SK-N-SH (cell line): ENCODE measurements at regions not wholly inside any gene's neighbourhood (a gene's known extent, or its start where the extent isn't known, plus 50 kb on each side); places are given as distances from the start of the nearest gene placed in this dataset.

Experiments
- CTCF ChIA-PET: fragments of 300-600, 350-600 bp; formaldehyde crosslinking; extraction: SDS; loops from one replicate; lab custom pipeline; 2021; lab: Yijun Ruan, JAX
- POLR2A ChIA-PET: fragments of 350-600 bp; sonication (Branson Sonifier 250); formaldehyde crosslinking; extraction: SDS; loops from one replicate; lab custom pipeline; 2020; ENCODE audit warnings: antibody characterized with exemption, inconsistent platforms; lab: Yijun Ruan, JAX
- DNase-seq: peaks from one replicate; pipeline ENCODE4 v3.0.0; 2012
- H2AFZ ChIP-seq: fragments of 200-600 bp; sonication (generic); 2 replicates; pipeline ENCODE4 v1.8.1; 2016; ENCODE audit warnings: antibody characterized with exemption, mild to moderate bottlenecking, low read depth
- H3F3A ChIP-seq: fragments of 200-600 bp; sonication (generic); replicated peaks from 2 replicates; pipeline ENCODE3; 2016; ENCODE audit warnings: antibody characterized with exemption, mild to moderate bottlenecking; ENCODE audit not compliant: insufficient read depth
- H3K27ac ChIP-seq, 2 experiments: fragments of 200-500 bp in 1 of 2; fragments of 200-600 bp in 1 of 2; sonication (Bioruptor generic) in 1 of 2; sonication (generic), shearing (Covaris generic) in 1 of 2; 2 replicates each; pipeline versions ENCODE4 v1.5.1 to v1.6.1; 2014 to 2016; ENCODE audit warnings: low read depth in 2 of 2, inconsistent platforms in 1 of 2, low read length in 1 of 2, mild to moderate bottlenecking in 1 of 2, mixed read lengths in 1 of 2
- H3K27me3 ChIP-seq: fragments of 200-600 bp; sonication (generic), shearing (Covaris generic); 2 replicates; pipeline ENCODE4 v1.6.1; 2016; ENCODE audit warnings: mixed run types; ENCODE audit not compliant: insufficient read depth
- H3K36me3 ChIP-seq, 2 experiments: fragments of 200-500 bp in 1 of 2; fragments of 200-600 bp in 1 of 2; sonication (Bioruptor generic) in 1 of 2; sonication (generic) in 1 of 2; replicated peaks in 1 of 2; 2 replicates each; pipeline versions ENCODE3 to v1.5.1; 2014 to 2016; ENCODE audit warnings: low read length in 1 of 2, mild to moderate bottlenecking in 1 of 2; ENCODE audit not compliant: insufficient read depth in 2 of 2, control insufficient read depth in 1 of 2
- H3K4me1 ChIP-seq, 2 experiments: fragments of 200-500 bp in 1 of 2; fragments of 200-600 bp in 1 of 2; sonication (Bioruptor generic) in 1 of 2; sonication (generic), shearing (Covaris generic) in 1 of 2; 2 replicates each; pipeline versions ENCODE4 v1.5.1 to v1.6.1; 2014 to 2016; ENCODE audit warnings: low read depth in 1 of 2, low read length in 1 of 2, mixed run types in 1 of 2; ENCODE audit not compliant: insufficient read depth in 2 of 2, control insufficient read depth in 1 of 2
- H3K4me2 ChIP-seq: fragments of 200-600 bp; sonication (generic), shearing (Covaris generic); 2 replicates; pipeline ENCODE4 v1.6.1; 2017; ENCODE audit warnings: mixed run types
- H3K4me3 ChIP-seq, 2 experiments: fragments of 200-500 bp in 1 of 2; fragments of 200-600 bp in 1 of 2; sonication (Bioruptor generic) in 1 of 2; sonication (generic), shearing (Covaris generic) in 1 of 2; 2 replicates each; pipeline versions ENCODE4 v1.5.1 to v1.8.1; 2014 to 2016; ENCODE audit warnings: low read depth in 2 of 2, inconsistent platforms in 1 of 2, low read length in 1 of 2, mild to moderate bottlenecking in 1 of 2, mixed read lengths in 1 of 2, moderate library complexity in 1 of 2
- H3K79me2 ChIP-seq: fragments of 200-600 bp; sonication (generic); 2 replicates; pipeline ENCODE4 v1.8.1; 2017; ENCODE audit warnings: mild to moderate bottlenecking; ENCODE audit not compliant: insufficient read depth
- H3K9ac ChIP-seq: fragments of 200-600 bp; sonication (generic); 2 replicates; pipeline ENCODE4 v1.6.1; 2017; ENCODE audit warnings: mixed run types
- H3K9me2 ChIP-seq: fragments of 200-600 bp; sonication (generic); 2 replicates; pipeline ENCODE4 v1.6.1; 2017; ENCODE audit warnings: mixed run types
- H3K9me3 ChIP-seq: fragments of 200-600 bp; sonication (generic); 2 replicates; pipeline ENCODE4 v1.6.1; 2017; ENCODE audit warnings: mixed run types, mild to moderate bottlenecking, moderate library complexity
- H4K20me1 ChIP-seq: fragments of 200-600 bp; sonication (generic); 2 replicates; pipeline ENCODE4 v1.6.1; 2017; ENCODE audit warnings: mild to moderate bottlenecking, mixed run types; ENCODE audit not compliant: insufficient read depth
- EP300 ChIP-seq, 2 experiments: IDR thresholded peaks; 2 replicates each; pipeline versions ENCODE4 v1.4.0 to v1.6.1; 2012; ENCODE audit warnings: borderline replicate concordance in 1 of 2, low read depth in 1 of 2, low read length in 1 of 2
- FOSL2 ChIP-seq: IDR thresholded peaks from 2 replicates; pipeline ENCODE4 v1.4.0; 2012; ENCODE audit warnings: low read depth, mild to moderate bottlenecking, moderate library complexity, borderline replicate concordance
- FOXM1 ChIP-seq: IDR thresholded peaks from 2 replicates; pipeline ENCODE4 v1.4.0; 2012; ENCODE audit warnings: low read depth, mild to moderate bottlenecking
- MEF2A ChIP-seq: IDR thresholded peaks from 2 replicates; pipeline ENCODE4 v1.4.0; 2012; ENCODE audit warnings: low read depth, borderline replicate concordance
- NRF1 ChIP-seq: IDR thresholded peaks from 2 replicates; pipeline ENCODE4 v1.6.1; 2012; ENCODE audit warnings: low read depth, mild to moderate bottlenecking, low read length
- POLR2AphosphoS5 ChIP-seq: IDR thresholded peaks from 2 replicates; pipeline ENCODE4 v1.6.1; 2012; ENCODE audit warnings: low read depth, low read length
- REST ChIP-seq: IDR thresholded peaks from 2 replicates; pipeline ENCODE4 v1.6.1; 2012; ENCODE audit warnings: mild to moderate bottlenecking, low read depth, low read length, moderate library complexity
- RFX5 ChIP-seq: IDR thresholded peaks from 2 replicates; pipeline ENCODE4 v1.6.1; 2012; ENCODE audit warnings: mild to moderate bottlenecking, improper control_type of control experiment, low read length
- SIN3A ChIP-seq: IDR thresholded peaks from 2 replicates; pipeline ENCODE4 v1.6.1; 2012; ENCODE audit warnings: low read depth, mild to moderate bottlenecking, low read length, moderate library complexity, borderline replicate concordance
- YY1 ChIP-seq: IDR thresholded peaks from 2 replicates; pipeline ENCODE4 v1.4.0; 2012; ENCODE audit warnings: low read depth, mild to moderate bottlenecking
- WGBS: methylation state at CpG from one replicate; pipeline ENCODE4 v1.1.6; 2017; ENCODE audit warnings: low lambda C conversion rate; 5-methylcytosine and 5-hydroxymethylcytosine counted together

GRCh38 chr5:125814119-125814518 is 609.1 kb upstream of the GRAMD2B start:
- Histone ChIP-seq H2AFZ (no peak overlapping the region), H3F3A (no peaks in the 10 kb centered on the region), H3K9me3 (no peaks in the 10 kb centered on the region), H3K27ac (no peak overlapping the region), H3K4me1 (no peaks in the 10 kb centered on the region; a peak in 1 of 4 replicates), H3K79me2 (no peaks in the 10 kb centered on the region), H3K9ac (no peak overlapping the region), H4K20me1 (no peaks in the 10 kb centered on the region), H3K36me3 (no peaks in the 10 kb centered on the region), H3K9me2 (no peaks in the 10 kb centered on the region), H3K4me3 (no peak overlapping the region), H3K4me2 (no peak overlapping the region), H3K27me3 (no peaks in the 10 kb centered on the region)
- ChIA-PET POLR2A (no interaction called here), CTCF (no interaction called here)
- no peak for TF ChIP-seq RFX5
- no peak for TF ChIP-seq EP300 (IDR thresholded peaks at IDR 0.05; ENCODE audit: borderline replicate concordance in 1 of 2, low read depth in 1 of 2, low read length in 1 of 2)
- no peak for TF ChIP-seq POLR2AphosphoS5
- no peak for TF ChIP-seq YY1
- DNase-seq, result no peak
- WGBS, result 78% methylated on average over 2 of the region's 2 CpGs

- no peak for DNase-seq
- no peak overlapping the region for H3K9ac ChIP-seq
- no peak overlapping the region for H3K4me3 ChIP-seq
- H3K36me3 ChIP-seq, result no peaks in the 10 kb centered on the region
- H2AFZ ChIP-seq, result no peak overlapping the region
- no peaks in the 10 kb centered on the region for H3K9me3 ChIP-seq
- no peaks in the 10 kb centered on the region for H3F3A ChIP-seq
- H3K4me1 ChIP-seq, result no peaks in the 10 kb centered on the region
- TF ChIP-seq MEF2A, result no peak
- TF ChIP-seq FOSL2, result peak; percentile 16; the same call in 1 of the 2 replicates
- TF ChIP-seq FOXM1, result no peak
- TF ChIP-seq REST, result no peak
- no peak for TF ChIP-seq SIN3A
- no peak for TF ChIP-seq NRF1
- no peak overlapping the region for H3K27ac ChIP-seq
- H4K20me1 ChIP-seq, result no peaks in the 10 kb centered on the region
- H3K9me2 ChIP-seq, result no peaks in the 10 kb centered on the region
- H3K4me2 ChIP-seq, result no peak overlapping the region
- H3K79me2 ChIP-seq, result no peaks in the 10 kb centered on the region
- 59% methylated on average over 4 of the region's 4 CpGs for WGBS
- no peaks in the 10 kb centered on the region for H3K27me3 ChIP-seq
- ChIA-PET CTCF (interaction anchor here (1.4 kb wide), 1 partner anchor 12 kb away, joined by 3 read pairs; no protein-coding TSS in a partner anchor), POLR2A (no interaction called here)
These were observed 599.6 kb upstream of the GRAMD2B start for GRCh38 chr5:125823572-125823971.
